B cell (primary cell): ENCODE measurements at regions not wholly inside any gene's neighbourhood (a gene's known extent, or its start where the extent isn't known, plus 50 kb on each side); places are given as distances from the start of the nearest gene placed in this dataset.

Source experiments
- ATAC-seq: fragments of 200-7000 bp; cut with Tn5 transposase; one replicate; pipeline ENCODE4 v1.10.0; 2021; ENCODE audit warnings: low read depth, mild to moderate bottlenecking, moderate number of reproducible peaks, moderate library complexity
- CTCF ChIA-PET: fragments of 350-600 bp; sonication (Branson Sonifier 250); formaldehyde crosslinking; loops from one replicate; lab custom pipeline; 2021; ENCODE audit warnings: antibody characterized with exemption, inconsistent platforms; lab: Charles Lee
- POLR2A ChIA-PET: fragments of 350-600 bp; sonication (Branson Sonifier 250); formaldehyde crosslinking; loops from one replicate; lab custom pipeline; 2021; ENCODE audit warnings: antibody characterized with exemption; lab: Charles Lee
- DNase-seq: peaks from one replicate; pipeline ENCODE4 v3.0.0; 2013
- H2AFZ ChIP-seq: 2 replicates; pipeline ENCODE4 v1.6.1; 2012; ENCODE audit warnings: mild to moderate bottlenecking, low read depth, low read length; ENCODE audit not compliant: insufficient read depth, poor library complexity, severe bottlenecking
- H3K27ac ChIP-seq, 2 donors: 1 replicate in 1 of 2; 2 replicates in 1 of 2; pipeline ENCODE4 v1.5.1; 2012 to 2013; ENCODE audit warnings: low read length in 2 of 2, mild to moderate bottlenecking in 2 of 2, moderate library complexity in 1 of 2
- H3K27me3 ChIP-seq, 4 experiments: fragments of 200-600 bp in 1 of 4; sonication (generic) in 1 of 4; replicated peaks in 1 of 4; 1 replicate in 2 of 4; 2 replicates in 2 of 4; pipeline versions ENCODE4 v1.6.1 to v1.7.0; 2013 to 2016; ENCODE audit warnings: low read length in 3 of 4, mild to moderate bottlenecking in 2 of 4, mixed read lengths in 1 of 4, moderate library complexity in 1 of 4; ENCODE audit not compliant: insufficient read depth in 4 of 4, control insufficient read depth in 3 of 4; ENCODE audit errors: control extremely low read depth in 1 of 4
- H3K36me3 ChIP-seq, 2 experiments: replicated peaks in 1 of 2; 1 replicate in 1 of 2; 2 replicates in 1 of 2; pipeline versions ENCODE4 v1.6.1 to v1.7.1; 2013; ENCODE audit warnings: low read length in 1 of 2; ENCODE audit not compliant: insufficient read depth in 2 of 2, control insufficient read depth in 1 of 2; ENCODE audit errors: control extremely low read depth in 1 of 2, extremely low read depth in 1 of 2
- H3K4me1 ChIP-seq, 2 donors: fragments of 200-600 bp in 1 of 2; sonication (generic) in 1 of 2; 1 replicate in 1 of 2; 2 replicates in 1 of 2; pipeline versions ENCODE4 v1.5.1 to v1.6.1; 2013 to 2017; ENCODE audit warnings: low read length in 2 of 2; ENCODE audit not compliant: control insufficient read depth in 2 of 2, insufficient read depth in 2 of 2
- H3K4me2 ChIP-seq: replicated peaks from 2 replicates; pipeline ENCODE3; 2012; ENCODE audit warnings: mild to moderate bottlenecking, low read depth, low read length; ENCODE audit not compliant: poor library complexity, severe bottlenecking
- H3K4me3 ChIP-seq, 5 experiments: fragments of 200-600 bp in 1 of 5; sonication (generic) in 1 of 5; 1 replicate in 3 of 5; 2 replicates in 2 of 5; pipeline versions ENCODE4 v1.5.1 to v1.7.0; 2011 to 2016; ENCODE audit warnings: low read length in 4 of 5, mild to moderate bottlenecking in 4 of 5, low read depth in 2 of 5, control low read depth in 1 of 5, moderate library complexity in 1 of 5; ENCODE audit not compliant: insufficient read depth in 1 of 5; ENCODE audit errors: control extremely low read depth in 1 of 5, extremely low read depth in 1 of 5
- H3K79me2 ChIP-seq: fragments of 200-600 bp; sonication (generic); one replicate; pipeline ENCODE4 v1.6.0; 2016; ENCODE audit warnings: low read length; ENCODE audit not compliant: control insufficient read depth, insufficient read depth
- H3K9ac ChIP-seq: fragments of 200-600 bp; sonication (generic); 2 replicates; pipeline ENCODE4 v1.6.1; 2017; ENCODE audit warnings: mild to moderate bottlenecking, low read length, moderate library complexity
- H3K9me3 ChIP-seq, 3 donors: one replicate each; pipeline versions ENCODE4 v1.6.1 to v1.7.1; 2013; ENCODE audit warnings: low read length in 2 of 3; ENCODE audit not compliant: control insufficient read depth in 2 of 3, insufficient read depth in 1 of 3; ENCODE audit errors: control extremely low read depth in 1 of 3
- H4K20me1 ChIP-seq: 2 replicates; pipeline ENCODE4 v1.6.0; 2012; ENCODE audit warnings: mild to moderate bottlenecking, low read length; ENCODE audit not compliant: insufficient read depth, control insufficient read depth, poor library complexity, severe bottlenecking
- H3K27ac Mint-ChIP-seq: one replicate; pipeline ENCODE4 v1.8.0; 2021; ENCODE audit warnings: mixed read lengths
- H3K27me3 Mint-ChIP-seq: one replicate; pipeline ENCODE4 v1.8.0; 2021; ENCODE audit warnings: mixed read lengths
- H3K4me1 Mint-ChIP-seq: one replicate; pipeline ENCODE4 v1.8.0; 2021; ENCODE audit warnings: mixed read lengths
- H3K4me3 Mint-ChIP-seq: one replicate; pipeline ENCODE4 v1.8.0; 2021; ENCODE audit warnings: mixed read lengths
- H3K9me3 Mint-ChIP-seq: one replicate; pipeline ENCODE4 v1.8.0; 2022; ENCODE audit warnings: mixed read lengths; ENCODE audit not compliant: insufficient read depth
- EZH2 ChIP-seq: IDR thresholded peaks from 2 replicates; pipeline ENCODE4 v1.6.1; 2012; ENCODE audit warnings: borderline replicate concordance, low read depth, mild to moderate bottlenecking, moderate library complexity, low read length; ENCODE audit not compliant: insufficient read depth, poor library complexity, severe bottlenecking
- WGBS: methylation state at CpG from one replicate; pipeline ENCODE4 v1.1.5; 2013; ENCODE audit warnings: missing lambda C conversion rate; ENCODE audit not compliant: insufficient coverage; 5-methylcytosine and 5-hydroxymethylcytosine counted together
- intact Hi-C: fragments of 100-400 bp; cut with micrococcal nuclease; formaldehyde crosslinking; loops from one replicate; pipeline ENCODE4 v1.10.0; 2022
- TF ChIP-seq, protein P1 (sequence below): fragments of 200-600 bp; IDR thresholded peaks from one replicate; pipeline ENCODE4 v1.8.0; 2022; ENCODE audit warnings: antibody characterized with exemption, mild to moderate bottlenecking

DNA sequence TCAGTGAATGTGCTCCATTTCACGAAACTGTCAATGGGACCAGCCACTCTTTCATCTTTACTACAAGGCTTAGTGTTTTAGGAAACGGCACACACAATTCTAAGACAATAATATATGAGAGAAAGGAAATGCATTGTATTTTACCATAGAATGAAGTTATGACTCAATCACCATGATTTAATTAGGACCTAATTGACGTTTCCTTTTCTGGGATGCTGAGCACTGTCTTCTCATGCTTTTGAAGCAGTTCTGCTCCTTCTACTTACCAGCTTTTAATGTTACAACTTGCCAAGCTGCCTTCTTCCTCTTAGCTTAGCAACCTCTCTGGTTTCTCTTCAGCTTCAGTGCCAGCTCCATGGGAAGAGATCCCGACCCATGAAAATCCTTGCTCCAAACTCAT is 94.3 kb upstream of the SERPINE2 start:
- intact Hi-C loops: no loop called here
- Mint-ChIP-seq H3K27me3 (peaks cover 43% of the 10 kb centered on the region), H3K4me3 (no peak overlapping the region), H3K4me1 (no peaks in the 10 kb centered on the region), H3K9me3 (no peaks in the 10 kb centered on the region), H3K27ac (no peak overlapping the region)
- ATAC-seq (no peak), DNase-seq (no peak)
- ChIA-PET POLR2A (no interaction called here), CTCF (no interaction called here)
- Histone ChIP-seq H2AFZ (no peak overlapping the region), H3K4me2 (no peak overlapping the region), H3K9ac (no peak overlapping the region), H3K36me3 (no peaks in the 10 kb centered on the region), H3K9me3 (no peaks in the 10 kb centered on the region), H4K20me1 (no peaks in the 10 kb centered on the region), H3K27me3 (peaks cover 0 to 7% (median 1%) of the 10 kb centered on the region in 4 experiments), H3K4me1 (no peaks in the 10 kb centered on the region), H3K79me2 (no peaks in the 10 kb centered on the region), H3K4me3 (no peak overlapping the region), H3K27ac (no peak overlapping the region)
- no CpG with 5 or more reads among the region's 4 CpGs for WGBS
- TF ChIP-seq, protein P1, sequence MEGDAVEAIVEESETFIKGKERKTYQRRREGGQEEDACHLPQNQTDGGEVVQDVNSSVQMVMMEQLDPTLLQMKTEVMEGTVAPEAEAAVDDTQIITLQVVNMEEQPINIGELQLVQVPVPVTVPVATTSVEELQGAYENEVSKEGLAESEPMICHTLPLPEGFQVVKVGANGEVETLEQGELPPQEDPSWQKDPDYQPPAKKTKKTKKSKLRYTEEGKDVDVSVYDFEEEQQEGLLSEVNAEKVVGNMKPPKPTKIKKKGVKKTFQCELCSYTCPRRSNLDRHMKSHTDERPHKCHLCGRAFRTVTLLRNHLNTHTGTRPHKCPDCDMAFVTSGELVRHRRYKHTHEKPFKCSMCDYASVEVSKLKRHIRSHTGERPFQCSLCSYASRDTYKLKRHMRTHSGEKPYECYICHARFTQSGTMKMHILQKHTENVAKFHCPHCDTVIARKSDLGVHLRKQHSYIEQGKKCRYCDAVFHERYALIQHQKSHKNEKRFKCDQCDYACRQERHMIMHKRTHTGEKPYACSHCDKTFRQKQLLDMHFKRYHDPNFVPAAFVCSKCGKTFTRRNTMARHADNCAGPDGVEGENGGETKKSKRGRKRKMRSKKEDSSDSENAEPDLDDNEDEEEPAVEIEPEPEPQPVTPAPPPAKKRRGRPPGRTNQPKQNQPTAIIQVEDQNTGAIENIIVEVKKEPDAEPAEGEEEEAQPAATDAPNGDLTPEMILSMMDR: no peak
- no peak for TF ChIP-seq EZH2

DNA sequence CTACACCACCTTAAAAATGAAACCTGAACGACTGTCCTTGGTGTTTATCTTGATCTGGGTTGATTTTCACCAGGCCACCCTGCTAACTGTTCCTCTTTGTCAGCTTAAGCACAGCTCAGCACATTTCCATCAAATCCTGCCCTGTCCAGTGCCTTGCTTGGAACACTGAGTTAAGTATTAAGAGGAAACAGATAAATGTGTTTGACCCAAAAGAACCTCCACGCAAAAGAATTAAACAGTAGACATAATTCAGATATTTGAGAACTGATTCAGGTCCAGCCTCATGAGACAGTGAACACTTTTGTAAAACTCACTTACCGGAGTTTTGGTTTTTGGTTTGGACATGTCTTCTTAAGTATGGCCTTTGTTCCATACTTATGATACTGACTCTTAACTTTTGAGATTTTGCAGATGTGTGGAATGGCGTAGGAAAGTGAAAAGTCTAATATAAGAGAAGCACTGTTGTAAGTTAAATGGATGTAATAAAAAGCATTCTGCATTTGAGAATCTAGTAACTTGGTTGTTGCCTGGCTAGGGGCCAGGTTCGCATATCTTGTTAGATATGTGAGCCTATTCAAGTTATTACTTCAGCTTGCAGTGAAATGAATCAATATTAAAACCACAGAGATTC is 88.9 kb upstream of the SERPINE2 start:
- H3K4me1 Mint-ChIP-seq: no peaks in the 10 kb centered on the region
- H3K4me3 Mint-ChIP-seq: no peak overlapping the region
- peaks cover 5% of the 10 kb centered on the region for H3K9me3 Mint-ChIP-seq
- Histone ChIP-seq H3K36me3 (no peaks in the 10 kb centered on the region), H4K20me1 (no peaks in the 10 kb centered on the region), H3K79me2 (no peaks in the 10 kb centered on the region), H3K9ac (no peak overlapping the region), H3K27ac (no peak overlapping the region), H2AFZ (no peak overlapping the region), H3K4me1 (no peaks in the 10 kb centered on the region), H3K9me3 (no peaks in the 10 kb centered on the region), H3K27me3 (peaks cover 0 to 6% (median 3%) of the 10 kb centered on the region in 4 experiments), H3K4me2 (no peak overlapping the region), H3K4me3 (no peak overlapping the region)
- peaks cover 47% of the 10 kb centered on the region for H3K27me3 Mint-ChIP-seq
- CTCF ChIA-PET: no interaction called here
- POLR2A ChIA-PET: no interaction called here
- H3K27ac Mint-ChIP-seq: no peak overlapping the region
- ATAC-seq (no peak), DNase-seq (no peak)
- no peak for TF ChIP-seq EZH2
- TF ChIP-seq, protein P1: no peak
- WGBS: 0% methylated on average over 1 of the region's 5 CpGs
- intact Hi-C loops: no loop called here
